ENCODE measurements at regions not wholly inside any gene's neighbourhood (a gene's known extent, or its start where the extent isn't known, plus 50 kb on each side); places are given as distances from the start of the nearest gene placed in this dataset.

DNA sequence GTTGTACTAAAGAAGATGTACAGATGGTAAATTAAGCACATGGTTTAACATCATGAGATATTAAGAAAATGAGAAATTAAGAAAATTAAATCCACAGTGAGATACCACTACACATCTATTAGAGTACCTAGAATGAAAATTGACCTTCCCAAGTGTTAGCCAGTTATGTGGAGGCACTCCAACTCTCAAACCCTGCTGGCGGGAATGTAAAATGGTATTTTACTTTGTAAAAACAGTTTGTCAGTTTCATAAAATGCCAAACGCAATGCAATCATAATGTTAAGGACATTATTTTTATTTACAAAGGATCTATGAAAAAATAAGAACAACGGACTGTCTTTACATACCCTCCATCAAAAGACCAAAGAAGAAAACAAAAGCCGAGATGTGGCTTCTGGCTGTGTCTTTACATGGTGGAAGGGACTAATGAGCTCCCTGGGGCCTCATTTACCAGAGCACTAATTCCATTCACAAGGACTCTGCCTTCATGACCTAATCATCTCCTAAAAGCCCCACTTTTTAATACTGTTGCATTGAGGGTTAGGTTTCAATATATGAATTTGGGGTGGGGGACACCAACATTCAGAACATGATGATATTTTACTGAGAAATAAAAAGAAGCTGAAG, 1178.7 kb downstream of the AACS start:
- FAIRE-seq (no peak), DNase-seq (no peak)
- no peak overlapping the region for H3K27ac ChIP-seq (ENCODE audit: low read depth in 2 of 2, low read length in 2 of 2)
- H3K36me3 ChIP-seq (ENCODE audit: control insufficient read depth in 2 of 3, insufficient read depth in 3 of 3, low read length in 3 of 3) = no peaks in the 10 kb centered on the region
- H3K9ac ChIP-seq (ENCODE audit: low read length in 3 of 3) = no peak overlapping the region
- intact Hi-C loops (cut with DNase I) = no loop called here
- no peak for TF ChIP-seq CTCF (IDR thresholded peaks at IDR 0.05; ENCODE audit: borderline replicate concordance, extremely low read depth, insufficient read depth)
- H3K27me3 ChIP-seq (ENCODE audit: control insufficient read depth, insufficient read depth, low read length) = no peaks in the 10 kb centered on the region
- no peak overlapping the region for H3K4me3 ChIP-seq (ENCODE audit: low read length in 3 of 3)
- no peaks in the 10 kb centered on the region for H3K4me1 ChIP-seq (ENCODE audit: control insufficient read depth in 2 of 3, insufficient read depth in 2 of 3, low read depth in 1 of 3, low read length in 3 of 3)
- no peaks in the 10 kb centered on the region for H3K9me3 ChIP-seq (ENCODE audit: control insufficient read depth in 2 of 3, insufficient read depth in 1 of 3, low read length in 3 of 3)

DNA sequence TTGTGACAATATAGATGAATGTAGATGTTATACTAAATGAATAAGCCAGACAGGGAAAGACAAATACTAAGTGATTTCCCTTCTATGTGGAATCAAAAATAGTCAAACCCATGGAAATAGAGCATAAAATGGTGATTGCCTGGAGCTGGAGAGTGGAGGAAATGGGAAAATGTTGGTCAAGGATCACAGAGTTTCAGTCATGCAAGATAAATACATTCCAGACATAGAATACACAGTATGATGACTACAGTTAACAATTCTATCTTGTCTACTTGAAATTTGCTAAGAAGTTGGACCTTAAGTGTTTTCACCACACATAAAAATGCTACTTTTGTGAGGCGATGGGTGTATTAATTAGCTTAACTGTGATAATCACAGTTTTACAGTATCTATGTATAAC, 1182.7 kb downstream of the AACS start:
- intact Hi-C loops (cut with DNase I) = no loop called here

DNA sequence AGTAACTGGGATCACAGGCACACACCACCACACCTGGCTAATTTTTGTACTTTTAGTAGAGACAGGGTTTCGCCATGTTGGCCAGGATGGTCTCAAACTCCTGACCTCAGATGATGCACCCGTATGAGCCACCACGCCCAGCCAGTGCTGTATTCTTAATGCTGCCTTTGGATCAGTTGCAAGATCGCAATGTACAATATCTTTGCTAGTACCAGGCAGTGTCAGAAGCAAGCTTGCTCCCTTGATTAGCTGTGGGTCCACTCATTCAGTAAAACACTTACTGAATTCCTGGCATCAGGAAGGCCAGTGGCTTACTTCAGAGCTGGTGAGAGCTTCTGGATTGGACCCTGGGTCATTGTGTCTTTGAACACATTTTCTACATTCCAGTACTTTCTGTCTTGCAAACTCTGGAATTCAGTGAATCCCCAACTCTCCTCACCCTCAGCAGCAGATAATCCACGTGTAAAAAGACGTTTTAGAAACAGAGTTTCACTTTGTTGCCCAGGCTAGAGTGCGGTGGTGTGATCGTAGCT, 1183.7 kb downstream of the AACS start:
- Histone ChIP-seq H3K27me3 (ENCODE audit: control insufficient read depth, insufficient read depth, low read length) (no peaks in the 10 kb centered on the region), H3K9ac (ENCODE audit: low read length in 3 of 3) (no peak overlapping the region), H3K27ac (ENCODE audit: low read depth in 2 of 2, low read length in 2 of 2) (no peak overlapping the region), H3K9me3 (ENCODE audit: control insufficient read depth in 2 of 3, insufficient read depth in 1 of 3, low read length in 3 of 3) (no peaks in the 10 kb centered on the region), H3K4me3 (ENCODE audit: low read length in 3 of 3) (no peak overlapping the region), H3K36me3 (ENCODE audit: control insufficient read depth in 2 of 3, insufficient read depth in 3 of 3, low read length in 3 of 3) (no peaks in the 10 kb centered on the region), H3K4me1 (ENCODE audit: control insufficient read depth in 2 of 3, insufficient read depth in 2 of 3, low read depth in 1 of 3, low read length in 3 of 3) (no peaks in the 10 kb centered on the region)
- TF ChIP-seq CTCF (IDR thresholded peaks at IDR 0.05; ENCODE audit: borderline replicate concordance, extremely low read depth, insufficient read depth) = no peak
- FAIRE-seq (no peak), DNase-seq (peak in 1 of 5 donors; percentile 7)
- intact Hi-C loops (cut with DNase I) = no loop called here

More for the DNA sequence above, 1182.7 kb downstream of the AACS start:
- Histone ChIP-seq H3K4me1 (ENCODE audit: control insufficient read depth in 2 of 3, insufficient read depth in 2 of 3, low read depth in 1 of 3, low read length in 3 of 3) (no peaks in the 10 kb centered on the region), H3K27ac (ENCODE audit: low read depth in 2 of 2, low read length in 2 of 2) (no peak overlapping the region), H3K9me3 (ENCODE audit: control insufficient read depth in 2 of 3, insufficient read depth in 1 of 3, low read length in 3 of 3) (no peaks in the 10 kb centered on the region), H3K27me3 (ENCODE audit: control insufficient read depth, insufficient read depth, low read length) (no peaks in the 10 kb centered on the region), H3K9ac (ENCODE audit: low read length in 3 of 3) (no peak overlapping the region), H3K4me3 (ENCODE audit: low read length in 3 of 3) (no peak overlapping the region), H3K36me3 (ENCODE audit: control insufficient read depth in 2 of 3, insufficient read depth in 3 of 3, low read length in 3 of 3) (no peaks in the 10 kb centered on the region)
- no peak for FAIRE-seq
- peak in 2 of 5 donors; percentile 26 to 39 for DNase-seq
- no peak for TF ChIP-seq CTCF (IDR thresholded peaks at IDR 0.05; ENCODE audit: borderline replicate concordance, extremely low read depth, insufficient read depth)

- Histone ChIP-seq H3K9ac (ENCODE audit: low read length in 3 of 3) (no peak overlapping the region), H3K27me3 (ENCODE audit: control insufficient read depth, insufficient read depth, low read length) (no peaks in the 10 kb centered on the region), H3K4me1 (ENCODE audit: control insufficient read depth in 2 of 3, insufficient read depth in 2 of 3, low read depth in 1 of 3, low read length in 3 of 3) (no peaks in the 10 kb centered on the region), H3K27ac (ENCODE audit: low read depth in 2 of 2, low read length in 2 of 2) (no peak overlapping the region), H3K36me3 (ENCODE audit: control insufficient read depth in 2 of 3, insufficient read depth in 3 of 3, low read length in 3 of 3) (no peaks in the 10 kb centered on the region), H3K4me3 (ENCODE audit: low read length in 3 of 3) (no peak overlapping the region), H3K9me3 (ENCODE audit: control insufficient read depth in 2 of 3, insufficient read depth in 1 of 3, low read length in 3 of 3) (no peaks in the 10 kb centered on the region)
- no peak for FAIRE-seq
- DNase-seq = no peak
- no peak for TF ChIP-seq CTCF (IDR thresholded peaks at IDR 0.05; ENCODE audit: borderline replicate concordance, extremely low read depth, insufficient read depth)
- intact Hi-C loops (cut with DNase I) = no loop called here
Observed at GRCh38 chr12:126258190-126258589, 1193.0 kb downstream of the AACS start.
